Breast epithelium (tissue), 3 donors: ENCODE measurements at regions not wholly inside any gene's neighbourhood (a gene's known extent, or its start where the extent isn't known, plus 50 kb on each side); places are given as distances from the start of the nearest gene placed in this dataset.

Experiments used
- CTCF ChIP-seq, 3 donors: fragments of 450-650 bp; IDR thresholded peaks; one replicate each; pipeline ENCODE4 v1.5.1; 2016 to 2017; ENCODE audit warnings: antibody characterized with exemption in 3 of 3, mild to moderate bottlenecking in 3 of 3, moderate library complexity in 3 of 3
- POLR2A ChIP-seq: fragments of 450-650 bp; IDR thresholded peaks from one replicate; pipeline ENCODE4 v1.6.1; 2016; ENCODE audit warnings: antibody characterized with exemption, mild to moderate bottlenecking, moderate library complexity
- POLR2AphosphoS5 ChIP-seq, 3 donors: sonication (generic); formaldehyde crosslinking; IDR thresholded peaks; one replicate each; pipeline ENCODE4 v1.6.1; 2017; ENCODE audit warnings: antibody characterized with exemption in 3 of 3

- TF ChIP-seq POLR2A (no peak), CTCF (IDR thresholded peaks at IDR 0.05) (no peak), POLR2AphosphoS5 (IDR thresholded peaks at IDR 0.05) (no peak)
Measured at GRCh38 chr5:4837489-4838058, 302.6 kb upstream of the ADAMTS16 start.
